Neutrophil (primary cell): ENCODE measurements at regions not wholly inside any gene's neighbourhood (a gene's known extent, or its start where the extent isn't known, plus 50 kb on each side); places are given as distances from the start of the nearest gene placed in this dataset.

Source experiments
- H3K27ac ChIP-seq: fragments of 200-600 bp; sonication (generic); 2 replicates; pipeline ENCODE4 v1.5.1; 2016; ENCODE audit warnings: mild to moderate bottlenecking, moderate library complexity
- H3K27me3 ChIP-seq: fragments of 200-600 bp; sonication (generic); 2 replicates; pipeline ENCODE4 v1.6.0; 2016; ENCODE audit warnings: mild to moderate bottlenecking
- H3K36me3 ChIP-seq: fragments of 200-600 bp; sonication (generic); 2 replicates; pipeline ENCODE4 v1.5.1; 2017
- H3K4me1 ChIP-seq, 2 experiments: fragments of 200-600 bp in 1 of 2; sonication (generic) in 1 of 2; 1 replicate in 1 of 2; 2 replicates in 1 of 2; pipeline versions ENCODE4 v1.5.1 to v1.6.1; 2013 to 2016; ENCODE audit warnings: low read depth in 1 of 2, low read length in 1 of 2, mild to moderate bottlenecking in 1 of 2, moderate library complexity in 1 of 2; ENCODE audit not compliant: control insufficient read depth in 1 of 2, insufficient read depth in 1 of 2
- H3K4me3 ChIP-seq, 2 experiments: fragments of 200-600 bp in 1 of 2; sonication (generic) in 1 of 2; 1 replicate in 1 of 2; 2 replicates in 1 of 2; pipeline ENCODE4 v1.5.1; 2013 to 2016; ENCODE audit warnings: low read depth in 1 of 2, low read length in 1 of 2, mild to moderate bottlenecking in 1 of 2, moderate library complexity in 1 of 2
- H3K9me3 ChIP-seq: fragments of 200-600 bp; sonication (generic); 2 replicates; pipeline ENCODE4 v1.5.1; 2016
- TF ChIP-seq, protein P1 (sequence below): fragments of 200-600 bp; sonication (generic); IDR thresholded peaks from 2 replicates; pipeline ENCODE4 v1.5.1; 2016; ENCODE audit warnings: antibody characterized with exemption

DNA sequence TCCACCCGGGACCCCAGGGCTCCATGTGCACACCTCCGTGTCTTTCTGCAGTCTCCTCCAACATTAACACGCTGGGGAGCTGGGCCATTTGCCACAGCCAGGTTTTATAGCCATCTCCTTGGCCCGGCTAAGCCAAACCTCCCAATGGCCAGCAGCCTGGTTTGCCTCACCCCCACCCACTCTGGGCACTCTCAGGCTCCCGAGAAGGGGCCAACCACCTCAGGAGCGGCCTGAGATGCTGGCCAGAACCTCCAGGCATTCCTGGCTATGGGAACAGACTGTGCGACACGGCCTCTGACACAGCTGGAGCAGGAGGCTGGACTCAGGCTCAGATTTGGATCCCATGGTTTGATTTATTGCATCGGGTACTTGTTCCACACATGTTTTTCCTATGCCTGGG, 289.7 kb downstream of the RPLP1 start:
- no peaks in the 10 kb centered on the region for H3K27me3 ChIP-seq
- H3K9me3 ChIP-seq: no peaks in the 10 kb centered on the region

DNA sequence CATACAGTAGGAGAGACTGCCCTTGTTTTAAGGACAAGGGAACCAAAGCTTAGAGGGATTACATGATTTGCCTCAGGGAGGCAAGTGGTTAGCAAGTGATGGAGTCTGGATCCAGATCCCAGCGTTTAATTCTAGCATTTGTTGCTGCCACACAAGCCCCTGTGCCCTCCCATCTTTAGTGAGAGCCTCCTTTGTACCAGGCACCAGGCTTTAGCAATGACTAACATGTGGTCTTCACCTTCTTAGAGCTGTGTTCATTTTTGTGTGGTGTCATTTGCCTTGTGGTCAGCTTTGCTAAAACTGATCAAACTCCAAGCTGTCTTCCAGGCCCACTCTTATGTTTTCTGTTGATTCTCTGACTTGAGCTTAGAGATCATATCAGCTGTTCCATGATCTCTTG, 290.5 kb downstream of the RPLP1 start:
- Histone ChIP-seq H3K4me1 (peaks cover 15% of the 10 kb centered on the region in 2 experiments), H3K36me3 (no peaks in the 10 kb centered on the region), H3K4me3 (no peak overlapping the region), H3K27ac (no peak overlapping the region), H3K9me3 (no peaks in the 10 kb centered on the region), H3K27me3 (no peaks in the 10 kb centered on the region)
- TF ChIP-seq, protein P1, sequence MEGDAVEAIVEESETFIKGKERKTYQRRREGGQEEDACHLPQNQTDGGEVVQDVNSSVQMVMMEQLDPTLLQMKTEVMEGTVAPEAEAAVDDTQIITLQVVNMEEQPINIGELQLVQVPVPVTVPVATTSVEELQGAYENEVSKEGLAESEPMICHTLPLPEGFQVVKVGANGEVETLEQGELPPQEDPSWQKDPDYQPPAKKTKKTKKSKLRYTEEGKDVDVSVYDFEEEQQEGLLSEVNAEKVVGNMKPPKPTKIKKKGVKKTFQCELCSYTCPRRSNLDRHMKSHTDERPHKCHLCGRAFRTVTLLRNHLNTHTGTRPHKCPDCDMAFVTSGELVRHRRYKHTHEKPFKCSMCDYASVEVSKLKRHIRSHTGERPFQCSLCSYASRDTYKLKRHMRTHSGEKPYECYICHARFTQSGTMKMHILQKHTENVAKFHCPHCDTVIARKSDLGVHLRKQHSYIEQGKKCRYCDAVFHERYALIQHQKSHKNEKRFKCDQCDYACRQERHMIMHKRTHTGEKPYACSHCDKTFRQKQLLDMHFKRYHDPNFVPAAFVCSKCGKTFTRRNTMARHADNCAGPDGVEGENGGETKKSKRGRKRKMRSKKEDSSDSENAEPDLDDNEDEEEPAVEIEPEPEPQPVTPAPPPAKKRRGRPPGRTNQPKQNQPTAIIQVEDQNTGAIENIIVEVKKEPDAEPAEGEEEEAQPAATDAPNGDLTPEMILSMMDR: no peak

More for the DNA sequence above, 289.7 kb downstream of the RPLP1 start:
- no peaks in the 10 kb centered on the region for H3K36me3 ChIP-seq
- H3K4me1 ChIP-seq: peaks cover 15% of the 10 kb centered on the region in 2 experiments
- H3K4me3 ChIP-seq: no peak overlapping the region
- TF ChIP-seq, protein P1: no peak
- H3K27ac ChIP-seq: no peak overlapping the region

DNA sequence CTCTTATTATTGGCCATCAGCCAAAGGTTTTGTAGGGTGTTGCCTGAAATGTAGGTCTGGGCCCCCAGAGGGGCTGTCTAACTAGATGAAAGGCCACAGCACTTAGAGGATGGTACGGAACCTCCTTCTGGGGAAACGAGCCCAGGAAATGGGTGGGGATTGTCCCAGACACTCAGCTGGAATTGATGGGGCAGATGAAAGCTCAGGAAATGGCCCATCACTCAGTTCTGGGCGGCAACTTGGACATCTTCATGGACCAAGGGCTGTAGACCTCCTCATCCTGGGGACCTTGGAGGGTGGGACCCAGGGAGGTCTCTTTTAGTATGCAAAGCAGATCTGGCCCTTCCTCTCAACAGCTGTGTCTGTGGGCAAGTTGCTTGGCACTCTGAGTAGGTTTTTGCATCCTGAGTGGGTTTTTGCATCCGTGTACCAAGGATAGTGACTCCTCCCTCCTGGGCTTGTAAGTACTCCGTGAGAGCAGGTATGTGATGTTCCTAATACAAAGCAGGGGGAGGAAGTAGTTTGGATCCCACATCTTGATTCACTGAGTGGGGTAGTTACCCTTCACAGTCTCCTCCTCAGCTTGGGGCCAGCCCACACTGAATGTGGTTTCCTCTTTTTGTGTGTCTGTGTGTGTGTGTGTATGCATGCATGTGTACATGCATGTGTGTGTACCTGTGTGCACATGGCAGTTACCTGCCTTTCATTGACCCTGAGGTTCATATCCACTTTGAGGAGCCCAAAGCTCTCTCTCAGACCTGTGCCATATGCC, 292.0 kb downstream of the RPLP1 start:
- TF ChIP-seq, protein P1: no peak
- peak overlapping the region; percentile 32 for H3K27ac ChIP-seq
- no peaks in the 10 kb centered on the region for H3K36me3 ChIP-seq
- no peaks in the 10 kb centered on the region for H3K9me3 ChIP-seq
- H3K4me3 ChIP-seq: no peak overlapping the region
- H3K4me1 ChIP-seq: peaks cover 25 to 28% of the 10 kb centered on the region in 2 experiments
- no peaks in the 10 kb centered on the region for H3K27me3 ChIP-seq

DNA sequence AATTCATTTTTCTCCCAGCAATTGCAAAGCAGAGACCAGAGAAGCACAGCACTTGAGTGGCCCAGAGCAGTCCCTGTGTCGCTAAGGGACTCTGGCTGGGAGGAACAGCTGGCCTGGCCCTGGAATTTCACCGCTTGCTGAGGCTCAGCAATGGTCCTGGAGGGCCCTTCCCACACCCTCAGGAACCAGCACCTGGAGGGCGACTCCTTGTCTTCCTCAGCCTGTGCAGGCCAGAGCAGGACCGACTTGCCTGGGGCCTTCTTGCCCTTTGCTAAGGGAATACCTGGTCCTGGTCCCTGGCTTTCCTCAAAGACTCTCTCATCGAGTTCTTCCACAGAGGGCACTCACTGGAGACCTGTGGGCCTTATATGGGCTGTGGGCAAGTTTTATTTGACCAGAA, 294.6 kb downstream of the RPLP1 start:
- Histone ChIP-seq H3K36me3 (no peaks in the 10 kb centered on the region), H3K27me3 (no peaks in the 10 kb centered on the region), H3K27ac (peak overlapping the region; percentile 58), H3K4me1 (peaks cover 41 to 53% of the 10 kb centered on the region in 2 experiments), H3K9me3 (no peaks in the 10 kb centered on the region), H3K4me3 (no peak overlapping the region)
- TF ChIP-seq, protein P1: no peak

DNA sequence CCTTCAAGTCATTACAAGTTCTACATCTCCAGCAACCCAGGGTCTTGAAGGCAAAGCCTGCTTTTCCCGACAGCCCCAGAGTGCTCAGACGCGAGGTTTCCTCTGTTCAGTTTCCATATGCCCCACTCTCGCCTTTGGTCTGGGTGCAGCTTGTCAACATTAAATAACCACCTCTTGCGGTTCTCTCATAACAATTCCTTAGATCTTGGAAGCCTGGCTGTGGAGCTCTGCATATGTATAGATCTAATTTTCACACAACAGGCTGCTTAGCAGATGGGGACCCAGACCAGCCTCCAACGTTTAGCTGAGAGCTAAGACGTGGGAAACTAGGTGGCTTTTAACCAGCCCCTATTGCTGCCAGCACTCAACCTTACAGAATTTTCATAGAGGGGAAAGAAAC, 295.5 kb downstream of the RPLP1 start:
- Histone ChIP-seq H3K36me3 (no peaks in the 10 kb centered on the region), H3K27me3 (no peaks in the 10 kb centered on the region), H3K9me3 (no peaks in the 10 kb centered on the region), H3K4me1 (peaks cover 41 to 63% of the 10 kb centered on the region in 2 experiments), H3K27ac (peak overlapping the region; percentile 18), H3K4me3 (no peak overlapping the region)
- TF ChIP-seq, protein P1: no peak
